HT1080 (cell line): ENCODE measurements at regions not wholly inside any gene's neighbourhood (a gene's known extent, or its start where the extent isn't known, plus 50 kb on each side); places are given as distances from the start of the nearest gene placed in this dataset.

Experiments
- DNase-seq: peaks from one replicate; pipeline ENCODE4 v3.0.0-alpha.2; 2015; ENCODE audit warnings: low read depth

DNA sequence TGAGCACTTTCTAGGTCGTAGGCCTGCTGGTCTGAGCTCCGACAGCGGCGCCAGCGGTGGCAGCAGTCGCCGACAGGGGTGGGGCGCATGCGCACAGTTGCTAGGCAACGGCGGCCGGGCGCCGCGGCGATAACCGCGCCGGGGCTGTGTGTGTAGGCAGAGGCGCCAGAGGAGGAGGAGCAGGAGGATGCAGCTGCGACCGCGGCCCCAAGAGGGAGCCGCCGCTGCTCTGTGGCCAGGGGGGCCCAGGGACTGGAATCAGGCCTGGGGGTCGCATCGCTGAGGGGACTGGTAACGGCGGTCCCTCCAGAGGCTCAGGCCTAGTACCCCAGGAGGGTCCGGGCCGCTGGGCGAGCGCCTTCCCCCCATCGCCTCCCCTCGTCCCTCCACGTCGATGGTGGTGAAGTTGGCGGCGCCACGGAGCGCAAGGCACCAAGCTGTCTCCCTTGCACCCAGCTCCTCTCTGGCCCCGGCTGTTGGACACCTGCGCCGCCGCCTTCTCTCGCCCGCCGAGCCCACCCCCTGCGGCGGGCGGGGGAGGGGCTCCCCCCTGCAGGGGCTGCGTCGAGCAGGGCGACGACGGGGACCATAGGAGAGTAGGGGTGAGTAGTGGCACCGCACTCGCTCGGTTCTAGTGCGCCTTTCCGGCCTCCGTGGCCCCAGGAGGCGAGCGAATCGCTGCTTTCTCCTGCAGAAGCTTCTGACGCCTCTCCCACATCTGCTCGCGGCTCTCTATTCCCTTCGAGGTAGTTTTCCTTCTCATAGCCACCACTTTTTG is 58.6 kb upstream of the ZC4H2 start, which contains the start of gene ZC3H12B:
Gene ZC3H12B (plus strand): TSS at position 159 of the 778 bp plus-strand sequence.
- DNase-seq = peak; percentile 73

DNA sequence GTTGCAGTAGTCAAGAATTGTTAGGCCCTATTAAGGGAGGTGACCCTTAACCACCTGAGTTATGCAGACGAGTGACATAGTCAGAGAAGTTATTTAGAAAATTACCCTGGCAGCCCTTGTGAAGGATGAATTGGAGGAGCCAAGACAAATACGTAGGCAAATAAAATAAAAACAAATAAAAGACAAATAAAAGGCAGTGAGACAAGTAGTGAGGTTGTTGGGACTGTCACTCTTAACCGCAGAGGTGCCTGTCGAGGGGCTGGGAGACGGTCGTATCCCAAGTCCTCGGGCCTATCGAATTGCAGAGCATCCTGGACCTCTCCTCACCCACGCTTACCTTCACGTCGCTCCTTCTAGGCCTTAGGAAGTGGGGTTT is 58.0 kb upstream of the ZC4H2 start:
- no peak for DNase-seq
